Activated T-cell treated with anti-CD3 and anti-CD28 coated beads, Interleukin-2, amount 50 U/mL, for 48 hours (primary cell): ENCODE measurements at regions not wholly inside any gene's neighbourhood (a gene's known extent, or its start where the extent isn't known, plus 50 kb on each side); places are given as distances from the start of the nearest gene placed in this dataset.
A peak's percentile ranks its signal among the peaks of the same experiment; 100 is the strongest.
"Not testable (repeated sequence)": the region's sequence is repeated elsewhere in the genome, so short reads cannot be mapped to it uniquely, and the experiment has no call there.

Experiments
- DNase-seq, 2 experiments: peaks; one replicate each; pipeline ENCODE4 v3.0.0-alpha.2; 2020

GRCh38 chr10:32217216-32217615 lies 129.7 kb downstream of the EPC1 start:
- no peak for DNase-seq

GRCh38 chr10:32213838-32214237 lies 133.1 kb downstream of the EPC1 start:
- not testable (repeated sequence) for DNase-seq

GRCh38 chr10:32211046-32211363 lies 136.0 kb downstream of the EPC1 start:
- no peak for DNase-seq

GRCh38 chr10:32210306-32211045 lies 136.5 kb downstream of the EPC1 start:
- DNase-seq: peak; percentile 36 to 41

- not testable (repeated sequence) for DNase-seq
These were observed 139.0 kb downstream of the EPC1 start for GRCh38 chr10:32208005-32208404.

GRCh38 chr10:32207544-32207943 lies 139.4 kb downstream of the EPC1 start:
- DNase-seq: peak; percentile 73 to 75

GRCh38 chr10:32205670-32206069 lies 141.3 kb downstream of the EPC1 start:
- no peak for DNase-seq

- no peak for DNase-seq
These were observed 142.4 kb downstream of the EPC1 start for GRCh38 chr10:32204606-32205005.

- DNase-seq: no peak
These were observed 143.6 kb upstream of the KIF5B start for GRCh38 chr10:32199714-32200394.

GRCh38 chr10:32197423-32197822 lies 141.2 kb upstream of the KIF5B start:
- DNase-seq: no peak

GRCh38 chr10:32190890-32191491 lies 134.8 kb upstream of the KIF5B start:
- no peak for DNase-seq

GRCh38 chr10:32189400-32190084 lies 133.3 kb upstream of the KIF5B start:
- DNase-seq: no peak

- not testable (repeated sequence) for DNase-seq
These were observed 132.4 kb upstream of the KIF5B start for GRCh38 chr10:32188601-32189000.

GRCh38 chr10:32187686-32188085 lies 131.5 kb upstream of the KIF5B start:
- no peak for DNase-seq

- not testable (repeated sequence) for DNase-seq
These were observed 127.4 kb upstream of the KIF5B start for GRCh38 chr10:32183652-32184051.

- no peak for DNase-seq
These were observed 126.3 kb upstream of the KIF5B start for GRCh38 chr10:32182476-32182875.

- no peak for DNase-seq
These were observed 124.4 kb upstream of the KIF5B start for GRCh38 chr10:32180390-32181280.

- DNase-seq: no peak
These were observed 123.6 kb upstream of the KIF5B start for GRCh38 chr10:32179836-32180235.

GRCh38 chr10:32177594-32177993 lies 121.4 kb upstream of the KIF5B start:
- not testable (repeated sequence) for DNase-seq

- no peak for DNase-seq
These were observed 119.4 kb upstream of the KIF5B start for GRCh38 chr10:32175629-32176028.

- DNase-seq: no peak
These were observed 118.2 kb upstream of the KIF5B start for GRCh38 chr10:32174349-32174893.

GRCh38 chr10:32171204-32171603 lies 115.0 kb upstream of the KIF5B start:
- no peak for DNase-seq
